HG03460 (cell line): ENCODE measurements at regions not wholly inside any gene's neighbourhood (a gene's known extent, or its start where the extent isn't known, plus 50 kb on each side); places are given as distances from the start of the nearest gene placed in this dataset.
"Not testable (repeated sequence)": the region's sequence is repeated elsewhere in the genome, so short reads cannot be mapped to it uniquely, and the experiment has no call there.

Source experiments
- ATAC-seq: cut with Tn5 transposase; IDR thresholded peaks from one replicate; pipeline ENCODE4 v1.9.1; 2021; ENCODE audit not compliant: unreplicated experiment

GRCh38 chr1:60891281-60891680 lies 191.1 kb upstream of the NFIA start:
- no peak for ATAC-seq

DNA sequence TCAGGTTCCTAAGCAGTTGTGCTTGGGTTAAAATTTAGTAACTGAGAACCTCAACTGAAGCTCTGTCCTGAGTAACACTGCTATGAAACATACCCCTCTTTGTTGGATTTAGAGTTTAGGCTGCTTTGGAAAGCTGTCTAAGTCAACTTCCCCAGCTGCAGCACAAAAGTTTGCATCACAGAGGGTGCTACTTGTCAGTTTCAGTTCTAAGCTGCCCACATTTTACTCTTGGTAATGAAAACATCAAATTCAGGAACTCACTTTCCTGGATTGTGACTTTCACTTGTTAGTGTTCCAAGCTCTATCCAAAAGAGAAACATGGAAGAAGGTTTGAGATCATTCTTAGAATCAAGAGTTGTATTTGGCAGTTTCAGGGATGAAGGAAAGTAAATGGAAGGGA lies 191.7 kb upstream of the NFIA start:
- ATAC-seq: no peak

DNA sequence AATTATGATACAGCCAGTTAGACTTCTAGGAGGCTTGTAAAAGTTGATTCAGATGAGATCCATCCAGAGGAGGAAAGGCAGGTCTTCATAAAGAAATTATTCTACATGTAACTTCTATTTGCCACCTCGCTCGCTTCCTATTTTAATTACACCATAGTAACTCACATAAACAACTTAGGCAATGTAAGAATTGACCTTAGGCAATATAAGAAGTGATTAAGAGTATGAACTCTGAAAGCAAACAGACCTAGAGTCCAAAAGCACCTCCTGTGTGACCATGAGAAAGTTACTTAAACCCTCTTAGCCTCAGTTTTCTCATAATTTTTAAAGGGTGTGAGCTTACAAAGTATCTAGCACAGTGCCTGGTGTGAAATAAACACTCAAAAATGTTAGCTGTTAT lies 192.7 kb upstream of the NFIA start:
- no peak for ATAC-seq

DNA sequence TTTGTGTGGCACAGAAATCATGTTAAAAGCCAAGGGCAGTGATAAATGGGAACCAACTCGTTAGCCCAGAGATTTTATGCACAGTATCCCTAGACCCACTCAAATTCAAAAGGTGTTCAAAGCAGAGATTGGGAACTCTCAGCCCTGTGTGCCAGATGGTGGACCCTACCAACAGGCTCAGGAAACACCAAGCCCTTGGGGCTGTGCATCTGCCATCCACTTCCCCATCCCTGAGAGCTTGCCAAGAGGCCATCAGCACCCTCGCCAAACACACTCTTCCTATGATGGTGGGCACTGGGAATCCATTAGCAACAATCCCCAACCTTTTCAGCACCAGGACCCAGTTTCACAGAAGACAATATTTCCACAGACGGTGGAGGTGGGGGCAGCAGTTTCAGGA lies 194.2 kb upstream of the NFIA start:
- ATAC-seq: no peak

GRCh38 chr1:60886793-60887331 lies 195.5 kb upstream of the NFIA start:
- no peak for ATAC-seq

DNA sequence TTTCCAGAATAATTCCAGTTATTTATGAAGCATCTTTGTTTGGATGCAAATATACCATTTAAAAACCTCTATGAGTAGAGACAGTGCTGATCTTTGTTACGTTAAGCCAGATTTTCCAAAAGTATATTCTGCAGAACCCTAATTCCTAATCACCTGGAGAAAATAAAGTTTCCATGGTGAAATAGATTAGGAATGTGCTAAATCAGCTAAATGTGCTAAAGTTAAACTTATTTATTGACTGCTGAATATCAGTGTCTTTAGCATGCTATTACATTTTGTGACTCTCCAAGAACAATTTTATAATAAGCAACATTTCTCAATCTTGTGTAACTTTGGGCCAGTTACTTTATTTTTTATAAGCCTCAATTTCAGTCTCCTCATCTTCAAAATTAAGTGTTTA lies 196.3 kb upstream of the NFIA start:
- ATAC-seq: no peak

GRCh38 chr1:60880202-60880601 lies 202.2 kb upstream of the NFIA start:
- no peak for ATAC-seq

DNA sequence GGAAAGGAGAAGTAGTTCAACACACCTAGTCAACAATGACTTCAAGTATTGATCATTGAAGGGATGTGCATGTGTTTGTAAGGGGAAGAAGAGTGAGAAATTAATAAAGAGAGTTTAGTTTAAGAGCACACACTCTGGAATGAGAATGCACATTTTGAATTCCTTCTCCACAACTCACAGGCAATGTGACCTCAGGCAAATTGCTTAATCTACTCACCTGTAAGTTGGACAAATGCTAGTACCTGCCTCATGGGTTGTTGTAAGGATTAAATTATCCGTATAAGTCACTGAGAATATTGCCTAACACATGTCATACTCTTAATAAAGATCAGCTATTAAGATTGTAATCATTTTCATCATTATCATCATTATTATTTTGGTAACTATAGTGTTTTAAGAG lies 204.0 kb upstream of the NFIA start:
- ATAC-seq: no peak

GRCh38 chr1:60877376-60877775 lies 205.0 kb upstream of the NFIA start:
- no peak for ATAC-seq

- ATAC-seq: no peak
Measured at GRCh38 chr1:60876952-60877351, 205.4 kb upstream of the NFIA start.

- no peak for ATAC-seq
Measured at GRCh38 chr1:60875138-60875537, 207.2 kb upstream of the NFIA start.

DNA sequence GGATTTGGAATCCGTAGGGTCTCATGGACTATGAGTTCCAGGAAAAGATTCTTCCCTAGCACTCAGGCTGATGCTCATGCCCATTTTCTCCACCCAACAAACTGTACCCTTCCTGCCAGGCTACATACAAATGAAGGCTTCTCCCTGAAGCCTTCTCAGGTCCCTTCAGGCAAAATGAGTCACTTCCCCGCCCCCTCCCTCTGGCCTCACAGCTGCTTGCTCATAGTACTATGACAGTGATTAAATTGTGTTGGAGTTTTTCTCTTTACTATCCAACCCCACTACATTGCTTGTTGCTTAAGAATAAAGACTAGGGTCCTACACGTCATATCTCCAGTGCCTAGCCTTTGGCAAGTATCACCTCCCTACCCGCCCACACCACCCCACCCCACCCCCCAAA lies 207.6 kb upstream of the NFIA start:
- no peak for ATAC-seq

- ATAC-seq: not testable (repeated sequence)
Measured at GRCh38 chr1:60873396-60873795, 209.0 kb upstream of the NFIA start.

- ATAC-seq: no peak
Measured at GRCh38 chr1:60872426-60873054, 209.8 kb upstream of the NFIA start.

DNA sequence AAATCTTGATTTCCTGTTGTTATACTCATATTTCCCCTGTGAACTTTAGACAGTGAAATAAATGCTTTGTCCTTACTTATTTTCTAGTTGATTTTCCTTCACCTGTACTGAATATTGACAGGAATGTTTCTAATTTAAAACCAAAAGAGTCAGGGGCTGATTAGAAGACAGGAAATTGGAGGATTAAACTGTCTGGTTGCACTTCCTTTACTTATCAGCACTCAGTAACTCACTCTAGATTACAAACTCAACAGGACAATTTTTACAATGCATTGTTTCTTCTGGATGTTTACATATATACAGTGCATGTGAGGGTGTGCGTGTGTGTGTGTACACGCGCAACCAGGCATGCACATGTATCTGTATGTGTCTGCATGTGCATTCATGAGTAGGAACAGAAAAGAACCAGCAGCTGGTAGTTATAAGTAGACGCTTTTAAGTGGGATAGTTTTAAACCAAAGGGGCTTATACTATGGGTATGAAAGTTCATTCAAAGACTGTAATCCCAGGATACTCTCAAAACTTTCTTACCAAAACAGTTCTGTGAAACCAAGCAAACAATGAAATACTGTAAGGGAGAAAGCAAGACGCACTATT lies 212.0 kb upstream of the NFIA start:
- ATAC-seq: no peak

- ATAC-seq: no peak
Measured at GRCh38 chr1:60868901-60869663, 213.3 kb upstream of the NFIA start.

- no peak for ATAC-seq
Measured at GRCh38 chr1:60867782-60868181, 214.6 kb upstream of the NFIA start.

GRCh38 chr1:60866917-60867531 lies 215.3 kb upstream of the NFIA start:
- no peak for ATAC-seq

- no peak for ATAC-seq
Measured at GRCh38 chr1:60866226-60866900, 216.0 kb upstream of the NFIA start.

DNA sequence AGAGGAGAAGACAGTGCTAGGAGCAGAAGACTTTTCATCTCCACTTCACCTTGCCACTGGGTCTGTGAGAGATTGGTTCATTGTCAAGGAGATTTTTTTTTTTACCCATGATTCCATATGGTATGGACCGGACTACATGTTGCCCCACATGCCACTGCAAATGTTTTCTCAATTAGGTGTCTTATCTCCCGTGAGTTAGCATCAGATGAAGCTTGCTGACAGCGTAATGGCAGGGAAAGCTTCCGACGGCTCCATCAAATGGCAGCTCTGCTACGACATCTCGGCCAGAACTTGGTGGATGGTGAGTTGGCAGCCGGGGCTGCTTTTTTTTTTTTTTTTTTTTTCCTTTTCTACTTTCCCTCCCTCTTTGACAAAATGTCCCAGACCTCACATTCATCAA lies 217.2 kb upstream of the NFIA start:
- ATAC-seq: no peak

- no peak for ATAC-seq
Measured at GRCh38 chr1:60864722-60865121, 217.6 kb upstream of the NFIA start.
